ENCODE measurements at regions not wholly inside any gene's neighbourhood (a gene's known extent, or its start where the extent isn't known, plus 50 kb on each side); places are given as distances from the start of the nearest gene placed in this dataset.

DNA sequence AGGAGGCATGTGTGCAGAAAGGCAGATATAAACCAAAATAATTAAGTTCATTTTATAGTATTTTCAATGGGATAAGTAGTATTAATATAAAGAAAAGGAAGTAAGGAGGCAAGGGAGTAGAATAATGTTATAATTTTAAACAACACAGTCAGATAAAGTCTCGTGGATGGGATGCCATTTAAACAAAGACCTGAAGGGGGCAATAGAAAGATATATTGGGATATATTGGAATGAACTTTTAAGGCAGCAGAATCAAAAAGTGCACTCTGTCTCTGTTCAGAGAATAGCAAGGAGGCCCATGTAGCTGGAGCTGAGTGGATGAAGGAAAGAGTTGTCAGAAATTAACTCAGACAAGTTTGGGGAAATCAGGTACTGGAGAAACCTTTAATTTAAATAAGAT, 158.7 kb downstream of the CGGBP1 start:
- no peak overlapping the region for H3K4me3 ChIP-seq (ENCODE audit: low read length)
- DNase-seq (ENCODE audit: low read depth) = no peak
- TF ChIP-seq, protein P1, sequence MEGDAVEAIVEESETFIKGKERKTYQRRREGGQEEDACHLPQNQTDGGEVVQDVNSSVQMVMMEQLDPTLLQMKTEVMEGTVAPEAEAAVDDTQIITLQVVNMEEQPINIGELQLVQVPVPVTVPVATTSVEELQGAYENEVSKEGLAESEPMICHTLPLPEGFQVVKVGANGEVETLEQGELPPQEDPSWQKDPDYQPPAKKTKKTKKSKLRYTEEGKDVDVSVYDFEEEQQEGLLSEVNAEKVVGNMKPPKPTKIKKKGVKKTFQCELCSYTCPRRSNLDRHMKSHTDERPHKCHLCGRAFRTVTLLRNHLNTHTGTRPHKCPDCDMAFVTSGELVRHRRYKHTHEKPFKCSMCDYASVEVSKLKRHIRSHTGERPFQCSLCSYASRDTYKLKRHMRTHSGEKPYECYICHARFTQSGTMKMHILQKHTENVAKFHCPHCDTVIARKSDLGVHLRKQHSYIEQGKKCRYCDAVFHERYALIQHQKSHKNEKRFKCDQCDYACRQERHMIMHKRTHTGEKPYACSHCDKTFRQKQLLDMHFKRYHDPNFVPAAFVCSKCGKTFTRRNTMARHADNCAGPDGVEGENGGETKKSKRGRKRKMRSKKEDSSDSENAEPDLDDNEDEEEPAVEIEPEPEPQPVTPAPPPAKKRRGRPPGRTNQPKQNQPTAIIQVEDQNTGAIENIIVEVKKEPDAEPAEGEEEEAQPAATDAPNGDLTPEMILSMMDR (conservative IDR thresholded peaks at IDR 0.05; ENCODE audit: low read length) = peak; percentile 23

DNA sequence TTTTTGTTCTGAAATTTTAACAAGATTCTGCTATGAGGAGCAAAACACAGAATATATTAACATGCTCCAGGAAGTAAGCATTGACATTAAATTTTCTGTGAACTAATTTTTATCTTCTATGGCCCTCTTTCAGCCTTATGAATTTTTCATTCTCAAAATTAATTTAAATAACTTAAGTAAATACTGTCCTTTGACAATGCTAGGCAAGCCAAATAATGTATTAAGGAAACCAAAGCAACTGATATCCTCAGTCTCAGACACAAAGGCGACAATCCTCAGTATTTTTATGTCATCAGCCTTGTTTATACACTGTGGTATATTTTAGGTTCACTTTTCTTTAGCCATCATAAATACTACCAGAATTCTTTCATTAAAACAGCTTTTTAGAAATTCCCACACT, 159.8 kb downstream of the CGGBP1 start:
- no peak for DNase-seq (ENCODE audit: low read depth)
- TF ChIP-seq, protein P1 (conservative IDR thresholded peaks at IDR 0.05; ENCODE audit: low read length) = no peak

DNA sequence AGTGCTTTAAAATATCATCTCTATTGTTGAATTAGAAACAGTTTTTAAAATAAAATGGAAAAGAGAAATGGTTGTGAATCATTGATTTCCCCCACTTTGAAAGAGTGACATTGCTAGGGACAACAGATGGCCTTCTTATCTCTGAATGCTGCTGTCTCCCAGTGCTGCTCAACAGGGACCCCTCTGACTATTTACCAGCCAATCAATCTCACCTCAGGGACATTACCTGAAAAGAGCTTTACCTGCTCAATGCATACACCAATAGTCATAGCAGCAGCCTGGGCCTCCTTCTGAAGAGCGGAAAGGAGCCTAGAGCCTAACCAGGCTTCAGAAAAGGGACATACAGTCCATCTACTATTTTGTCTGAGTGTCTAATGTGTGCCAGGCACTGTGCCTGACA, 162.8 kb downstream of the CGGBP1 start:
- TF ChIP-seq, protein P1 (conservative IDR thresholded peaks at IDR 0.05; ENCODE audit: low read length) = no peak
- no peak overlapping the region for H3K4me3 ChIP-seq (ENCODE audit: low read length)
- no peak for DNase-seq (ENCODE audit: low read depth)

More for the DNA sequence above, 159.8 kb downstream of the CGGBP1 start:
- no peak overlapping the region for H3K4me3 ChIP-seq (ENCODE audit: low read length)

DNA sequence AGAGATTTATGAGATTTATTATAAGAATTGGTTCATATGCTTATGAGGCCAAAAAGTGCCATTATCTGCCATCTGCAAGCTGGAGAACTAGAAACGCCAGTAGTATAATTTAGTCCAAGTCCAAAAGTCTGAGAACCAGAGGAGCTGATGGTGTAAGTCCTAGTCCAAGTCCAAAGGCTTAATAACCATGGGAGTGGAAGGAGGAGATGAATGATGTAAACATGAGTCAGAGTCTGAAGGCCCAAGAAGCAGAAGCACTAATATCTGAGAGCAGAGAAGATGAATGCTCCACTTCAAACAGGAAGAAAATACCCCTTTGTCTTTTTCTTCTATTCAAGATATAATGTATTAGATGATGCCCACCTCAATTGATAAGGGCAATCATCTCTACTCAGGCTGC, 185.7 kb downstream of the CGGBP1 start:
- TF ChIP-seq, protein P1 (conservative IDR thresholded peaks at IDR 0.05; ENCODE audit: low read length) = no peak
- H3K4me3 ChIP-seq (ENCODE audit: low read length) = no peak overlapping the region
- peak; percentile 18 for DNase-seq (ENCODE audit: low read depth)

DNA sequence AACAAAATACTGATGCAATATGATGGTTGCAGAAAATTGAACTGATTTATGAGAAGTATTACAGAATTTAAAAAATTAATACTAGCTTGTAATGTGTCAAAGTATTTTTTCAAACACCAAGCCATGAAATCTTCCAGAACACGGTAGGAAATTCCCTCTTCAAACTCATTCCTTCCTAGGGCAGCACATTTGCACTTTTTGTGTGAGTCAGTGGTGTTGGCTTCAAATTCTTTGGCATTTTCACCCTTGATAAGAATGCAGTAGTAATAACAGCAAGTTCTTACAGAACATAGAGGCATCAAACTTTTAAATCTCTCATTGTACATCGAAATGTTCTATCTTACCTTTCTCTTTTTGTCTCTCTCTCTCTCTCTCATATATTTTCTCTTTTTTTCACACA, 191.8 kb downstream of the CGGBP1 start:
- peak; percentile 7 for DNase-seq (ENCODE audit: low read depth)
- H3K4me3 ChIP-seq (ENCODE audit: low read length) = no peak overlapping the region
- TF ChIP-seq, protein P1 (conservative IDR thresholded peaks at IDR 0.05; ENCODE audit: low read length) = no peak

DNA sequence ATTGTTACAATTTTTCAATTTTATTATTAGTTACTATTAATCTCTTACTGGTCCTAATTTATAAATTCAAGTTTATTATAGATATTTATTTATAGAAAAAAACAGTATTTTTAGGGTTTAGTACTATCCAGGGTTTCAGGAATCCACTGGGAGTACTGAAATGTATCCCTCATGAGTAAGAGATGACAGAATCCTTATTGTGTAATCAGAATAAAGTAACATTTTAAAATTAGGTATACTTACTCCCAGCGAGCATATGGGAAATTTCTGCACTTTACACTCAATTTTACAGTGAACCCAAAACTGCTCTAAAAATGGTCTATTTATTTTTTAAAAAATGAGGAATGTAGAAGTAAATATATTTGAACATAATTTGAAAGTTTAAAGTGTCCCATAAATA, 202.7 kb downstream of the CGGBP1 start:
- peak; percentile 3 for DNase-seq (ENCODE audit: low read depth)
- no peak overlapping the region for H3K4me3 ChIP-seq (ENCODE audit: low read length)
- TF ChIP-seq, protein P1 (conservative IDR thresholded peaks at IDR 0.05; ENCODE audit: low read length) = no peak

DNA sequence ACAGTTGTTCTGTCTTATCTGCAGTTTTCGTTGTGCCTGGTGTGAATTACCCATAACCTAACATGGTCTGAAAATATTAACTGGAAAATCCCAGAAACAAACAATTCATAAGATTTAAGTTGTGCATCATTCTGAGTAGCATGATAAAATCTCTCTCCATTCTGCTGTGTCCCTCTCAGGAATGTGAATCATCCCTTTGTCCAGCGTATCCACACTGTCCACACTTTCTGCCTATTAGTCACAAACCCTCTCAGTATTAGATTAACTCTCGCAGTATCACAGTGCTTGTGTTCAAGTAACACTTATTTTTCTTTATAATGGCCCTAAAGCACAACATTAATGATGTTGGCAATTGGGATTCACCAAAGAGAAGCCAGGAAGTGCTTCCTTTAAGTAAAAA, 203.2 kb downstream of the CGGBP1 start:
- no peak overlapping the region for H3K4me3 ChIP-seq (ENCODE audit: low read length)
- TF ChIP-seq, protein P1 (conservative IDR thresholded peaks at IDR 0.05; ENCODE audit: low read length) = no peak
- DNase-seq (ENCODE audit: low read depth) = peak; percentile 25
